H1 (cell line): ENCODE measurements at regions not wholly inside any gene's neighbourhood (a gene's known extent, or its start where the extent isn't known, plus 50 kb on each side); places are given as distances from the start of the nearest gene placed in this dataset.

Experiments used
- CREB1 ChIP-seq: IDR thresholded peaks from 2 replicates; pipeline ENCODE4 v1.6.1; 2012; ENCODE audit warnings: inconsistent platforms
- CTCF ChIP-seq, 3 experiments: IDR thresholded peaks; 1 replicate in 2 of 3; 2 replicates in 1 of 3; pipeline versions ENCODE4 v1.5.1 to v1.6.1; 2011; ENCODE audit warnings: low read length in 3 of 3, mild to moderate bottlenecking in 3 of 3, inconsistent platforms in 2 of 3, low read depth in 1 of 3, moderate library complexity in 1 of 3; ENCODE audit not compliant: insufficient read depth in 1 of 3; ENCODE audit errors: control extremely low read depth in 1 of 3
- POLR2A ChIP-seq, 2 experiments: IDR thresholded peaks; 1 replicate in 1 of 2; 2 replicates in 1 of 2; pipeline ENCODE4 v1.6.1; 2011; ENCODE audit warnings: low read depth in 2 of 2, low read length in 2 of 2, mild to moderate bottlenecking in 2 of 2; ENCODE audit errors: control extremely low read depth in 1 of 2
- SRF ChIP-seq: IDR thresholded peaks from 2 replicates; pipeline ENCODE4 v1.6.1; 2011; ENCODE audit warnings: mild to moderate bottlenecking, low read depth, low read length, moderate library complexity
- TF ChIP-seq, protein P1 (sequence below): IDR thresholded peaks from 2 replicates; pipeline ENCODE4 v1.6.1; 2011; ENCODE audit warnings: low read length, improper control_type of control experiment

DNA sequence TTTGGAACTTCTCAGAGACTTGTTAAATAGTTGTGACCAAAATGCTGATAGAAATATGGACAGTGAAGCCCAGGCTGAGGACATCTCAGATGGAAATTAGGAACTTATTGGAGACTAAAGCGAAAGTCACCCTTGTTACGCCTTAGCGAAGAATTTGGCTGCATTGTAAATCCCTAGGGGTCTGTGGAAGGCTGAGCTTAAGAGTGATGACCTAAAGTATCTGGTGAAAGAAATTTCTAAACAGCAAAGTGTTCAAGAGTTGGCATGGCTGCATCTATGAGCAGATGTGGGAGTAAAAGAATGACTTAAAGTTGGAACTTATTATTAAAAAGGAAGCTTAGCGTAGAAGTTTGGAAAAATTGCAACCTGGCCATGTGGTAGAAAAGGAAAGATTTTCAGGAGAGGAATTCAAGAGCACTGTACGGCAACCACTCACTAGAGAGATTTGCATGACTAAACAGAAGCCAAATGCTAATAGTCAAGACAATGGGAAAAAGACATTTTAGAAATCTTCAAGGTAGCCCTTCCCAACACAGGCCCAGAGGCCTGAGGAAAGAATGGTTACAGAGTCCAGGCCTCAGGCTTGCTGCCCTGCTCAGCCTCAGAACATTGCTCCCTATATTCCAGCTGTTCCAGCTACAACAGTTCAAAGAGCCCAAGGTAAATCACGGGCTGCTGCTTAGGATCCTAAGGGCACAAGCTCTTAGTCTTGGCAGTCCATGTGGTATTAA is 61.6 kb upstream of the TNFRSF21 start:
- no peak for TF ChIP-seq CTCF (IDR thresholded peaks at IDR 0.05; ENCODE audit: control extremely low read depth in 1 of 3, insufficient read depth in 1 of 3, low read depth in 1 of 3, low read length in 3 of 3)
- no peak for TF ChIP-seq SRF
- TF ChIP-seq, protein P1, sequence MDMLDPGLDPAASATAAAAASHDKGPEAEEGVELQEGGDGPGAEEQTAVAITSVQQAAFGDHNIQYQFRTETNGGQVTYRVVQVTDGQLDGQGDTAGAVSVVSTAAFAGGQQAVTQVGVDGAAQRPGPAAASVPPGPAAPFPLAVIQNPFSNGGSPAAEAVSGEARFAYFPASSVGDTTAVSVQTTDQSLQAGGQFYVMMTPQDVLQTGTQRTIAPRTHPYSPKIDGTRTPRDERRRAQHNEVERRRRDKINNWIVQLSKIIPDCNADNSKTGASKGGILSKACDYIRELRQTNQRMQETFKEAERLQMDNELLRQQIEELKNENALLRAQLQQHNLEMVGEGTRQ: no peak
- no peak for TF ChIP-seq POLR2A (IDR thresholded peaks at IDR 0.05; ENCODE audit: control extremely low read depth in 1 of 2, low read depth in 2 of 2, low read length in 2 of 2)
- TF ChIP-seq CREB1: no peak
